Stimulated activated CD4-positive, alpha-beta T cell treated with anti-CD3 and anti-CD28 coated beads, Interleukin-1b, Interleukin-23, amount 100 ng/mL, for 48 hours (primary cell): ENCODE measurements at regions not wholly inside any gene's neighbourhood (a gene's known extent, or its start where the extent isn't known, plus 50 kb on each side); places are given as distances from the start of the nearest gene placed in this dataset.
"Not testable (repeated sequence)": the region's sequence is repeated elsewhere in the genome, so short reads cannot be mapped to it uniquely, and the experiment has no call there.

ENCODE experiments used
- DNase-seq: peaks from one replicate; pipeline ENCODE4 v3.0.0-alpha.2; 2020

GRCh38 chr17:16840219-16840618, 131.7 kb downstream of the TNFRSF13B start:
- DNase-seq: not testable (repeated sequence)

DNA sequence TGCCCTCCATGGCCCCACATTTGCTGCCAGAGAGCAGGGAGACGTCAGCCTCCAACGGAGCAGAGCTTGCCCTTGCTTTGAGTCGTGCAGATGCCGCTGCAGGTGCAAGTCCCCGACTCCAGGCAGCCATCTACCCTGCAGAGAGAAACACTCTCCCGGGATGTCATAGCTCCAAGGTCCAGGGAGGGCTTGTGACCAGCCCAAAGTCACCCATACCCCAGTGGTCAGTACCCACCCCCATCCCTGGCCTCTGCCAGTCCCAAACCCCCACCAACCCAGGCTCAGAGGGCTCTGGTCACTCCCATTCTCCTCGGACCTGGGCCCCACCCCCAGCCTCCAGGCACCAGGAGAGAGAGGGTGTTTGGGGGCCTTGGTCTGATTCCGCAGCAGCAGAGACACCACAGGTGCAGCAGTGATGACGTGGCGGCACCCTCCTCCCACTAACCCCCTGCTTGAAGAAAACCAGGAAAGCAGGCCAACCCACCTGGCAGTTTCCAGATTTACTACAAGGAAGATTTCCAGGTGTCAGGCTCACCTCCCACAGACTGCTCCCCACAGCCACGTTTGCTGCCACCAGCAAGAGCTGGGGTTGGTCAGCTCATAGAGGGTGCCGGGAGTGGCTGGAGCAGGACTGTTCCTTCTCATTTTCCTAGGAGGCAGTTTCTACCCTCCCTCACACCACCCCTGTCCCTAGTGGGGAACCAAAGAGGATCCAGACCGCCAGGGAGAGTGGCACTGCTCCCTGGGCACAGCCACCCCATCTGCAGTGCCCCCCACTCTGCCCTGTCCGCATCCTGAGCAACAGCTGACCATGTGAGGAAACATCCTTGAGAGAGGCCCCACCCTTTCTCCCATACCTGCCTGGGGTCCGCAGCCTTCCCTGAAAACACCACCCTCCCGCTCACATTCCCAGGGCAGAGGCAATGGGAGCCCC, 132.4 kb downstream of the TNFRSF13B start:
- DNase-seq: not testable (repeated sequence)

DNA sequence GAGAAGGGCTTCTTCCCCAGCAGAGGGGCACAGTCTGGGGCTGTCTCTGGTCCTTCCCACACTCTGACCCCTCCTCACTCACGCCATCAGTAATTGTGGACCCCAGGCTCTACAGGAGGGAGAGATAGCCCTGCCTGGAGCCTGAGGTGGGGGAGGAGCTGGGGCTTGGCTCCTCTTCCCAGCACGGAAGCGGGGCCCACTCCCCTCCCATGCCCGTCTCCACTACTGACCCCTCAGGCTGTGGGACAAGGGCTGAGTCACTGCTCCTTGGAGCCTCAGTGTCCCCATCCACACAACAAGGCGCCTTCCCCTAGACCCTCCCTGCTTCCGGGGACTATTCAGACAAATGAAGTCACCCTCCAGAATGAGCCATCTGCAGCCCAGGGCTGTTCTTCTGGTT, 133.1 kb downstream of the TNFRSF13B start:
- not testable (repeated sequence) for DNase-seq

DNA sequence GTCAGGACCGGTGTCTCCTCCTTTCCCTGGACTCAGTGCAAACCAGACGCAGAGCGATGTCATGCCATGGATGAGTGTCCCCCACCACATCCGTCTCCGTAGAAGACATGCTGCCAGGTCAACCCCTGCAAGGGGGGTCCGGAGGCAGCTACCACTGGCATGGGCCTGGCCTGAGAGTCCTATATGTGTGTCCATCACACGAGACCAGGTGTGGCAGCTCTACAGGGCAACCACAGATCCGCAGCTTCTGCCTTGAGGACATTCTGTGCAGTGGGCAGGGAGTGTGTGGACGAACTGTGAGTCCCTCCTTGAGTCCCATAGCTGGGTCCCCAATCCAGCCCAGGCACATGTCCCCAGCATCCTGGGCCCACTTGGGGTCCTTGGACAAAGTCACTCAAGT, 133.6 kb downstream of the TNFRSF13B start:
- DNase-seq: not testable (repeated sequence)

GRCh38 chr17:16837468-16838266, 134.3 kb downstream of the TNFRSF13B start:
- DNase-seq: not testable (repeated sequence)

GRCh38 chr17:16836315-16836915, 135.5 kb downstream of the TNFRSF13B start:
- not testable (repeated sequence) for DNase-seq

GRCh38 chr17:16833517-16833916, 138.4 kb downstream of the TNFRSF13B start:
- DNase-seq: not testable (repeated sequence)

DNA sequence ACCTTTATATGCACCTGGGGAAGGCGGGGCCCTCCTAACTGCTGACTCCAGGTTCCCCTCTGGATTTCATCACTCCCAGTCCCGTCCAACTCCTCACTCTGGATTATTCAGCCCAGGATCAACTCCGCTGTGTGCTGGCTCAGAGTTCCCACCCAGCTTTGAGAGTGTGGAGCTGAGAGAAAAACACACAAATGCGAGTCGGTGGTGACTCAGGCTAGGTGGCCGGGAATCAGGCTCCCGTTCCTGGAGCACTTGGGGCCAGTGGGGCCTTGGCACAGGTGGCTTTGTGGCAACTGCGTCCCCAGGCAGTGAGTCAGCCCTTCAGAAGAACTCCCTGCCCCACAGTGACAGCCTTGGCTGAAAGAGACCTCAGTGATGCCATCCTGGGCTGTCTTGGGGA, 139.1 kb downstream of the TNFRSF13B start:
- not testable (repeated sequence) for DNase-seq

DNA sequence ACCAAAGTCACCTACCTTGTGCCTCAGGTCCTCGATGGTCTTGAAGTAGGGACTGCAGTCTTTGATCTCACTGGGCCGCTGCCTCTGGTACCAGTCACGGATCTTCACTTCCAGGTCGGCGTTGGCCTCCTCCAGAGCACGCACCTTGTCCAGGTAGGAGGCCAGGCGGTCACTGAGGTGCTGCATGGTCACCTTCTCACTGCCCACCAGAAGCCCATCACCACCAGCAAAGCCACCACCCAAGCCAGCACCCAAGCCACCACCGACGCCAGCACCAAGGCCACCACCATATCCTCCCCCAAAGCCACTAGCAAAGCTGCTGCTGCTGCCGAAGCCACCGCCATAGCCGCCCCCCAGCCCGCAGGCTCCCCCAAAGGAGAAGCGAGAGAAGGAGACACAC, 139.7 kb downstream of the TNFRSF13B start:
- DNase-seq: not testable (repeated sequence)

DNA sequence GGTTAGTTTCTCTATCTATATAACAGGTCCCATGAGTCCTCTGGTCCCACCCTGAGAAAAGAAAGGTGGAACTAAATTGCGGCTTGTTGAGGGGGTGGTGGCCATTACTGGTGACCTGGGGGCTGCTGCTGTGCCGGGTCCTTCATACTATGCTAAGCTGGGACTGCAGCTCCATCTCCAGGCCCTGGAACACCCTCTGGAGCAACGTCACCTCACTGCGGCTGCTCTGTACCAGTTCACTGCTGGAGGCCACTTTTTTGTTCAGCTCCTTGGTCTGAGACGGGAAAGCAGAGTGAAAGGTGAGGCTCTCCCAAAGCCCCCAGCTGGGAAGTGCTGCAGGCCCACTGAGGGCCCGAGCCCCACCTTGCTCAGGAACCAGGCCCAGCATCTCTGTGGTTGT, 140.7 kb downstream of the CCDC144A start:
- not testable (repeated sequence) for DNase-seq

- DNase-seq: not testable (repeated sequence)
These were observed 140.2 kb downstream of the CCDC144A start for GRCh38 chr17:16830219-16830618.
